Limb (tissue), 2 donors: ENCODE measurements at regions not wholly inside any gene's neighbourhood (a gene's known extent, or its start where the extent isn't known, plus 50 kb on each side); places are given as distances from the start of the nearest gene placed in this dataset.
"Not testable (repeated sequence)": the region's sequence is repeated elsewhere in the genome, so short reads cannot be mapped to it uniquely, and the experiment has no call there.

Source experiments
- DNase-seq, 2 donors: peaks; one replicate each; pipeline ENCODE4 v3.0.0-alpha.2; 2016; ENCODE audit errors: extremely low spot score in 2 of 2

- no peak for DNase-seq
Measured at GRCh38 chr5:119694284-119694683, 64.9 kb downstream of the FAM170A start.

DNA sequence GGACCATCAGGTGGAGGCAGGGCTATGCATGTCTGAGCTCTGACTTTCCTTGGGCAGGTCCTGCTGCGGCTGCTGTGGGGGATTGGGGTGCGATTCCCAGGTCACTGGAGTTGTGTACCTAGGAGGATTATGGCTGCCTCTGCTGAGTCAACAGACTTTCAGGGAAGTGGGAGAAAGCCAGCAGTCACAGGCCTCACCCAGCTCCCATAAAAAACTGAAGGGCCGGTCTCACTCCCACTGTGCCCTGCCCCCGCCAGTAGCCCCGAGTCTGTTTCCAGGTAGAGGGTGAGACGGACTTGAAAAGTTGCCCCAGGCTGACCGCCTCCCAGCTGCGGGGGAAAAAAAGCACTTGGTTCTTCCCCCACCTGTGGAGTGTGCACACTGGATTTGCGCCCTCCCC lies 76.7 kb downstream of the FAM170A start:
- no peak for DNase-seq

GRCh38 chr5:119708076-119708790 lies 78.9 kb downstream of the FAM170A start:
- no peak for DNase-seq

- DNase-seq: no peak
Measured at GRCh38 chr5:119721775-119722174, 92.4 kb downstream of the FAM170A start.

GRCh38 chr5:119725291-119725690 lies 95.9 kb downstream of the FAM170A start:
- DNase-seq: not testable (repeated sequence)

DNA sequence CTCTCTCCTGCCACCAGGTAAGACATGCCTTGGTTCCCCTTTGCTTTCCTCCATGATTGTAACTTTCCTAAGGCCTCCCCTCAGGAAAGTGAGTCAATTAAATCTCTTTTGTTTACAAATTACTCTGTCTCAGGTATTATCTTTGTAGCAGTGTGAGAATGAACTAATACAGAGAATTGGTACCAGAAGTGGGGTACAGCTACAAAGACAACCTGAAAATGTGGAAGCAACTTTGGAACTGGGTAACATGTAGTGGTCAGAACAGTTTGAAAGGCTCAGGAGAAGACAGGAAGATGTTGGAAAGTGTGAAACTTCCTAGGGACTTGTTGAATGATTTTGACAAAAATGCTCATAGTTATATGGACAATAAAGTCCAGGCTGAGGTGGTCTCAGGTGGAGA lies 97.2 kb downstream of the FAM170A start:
- no peak for DNase-seq

GRCh38 chr5:119740225-119740624 lies 110.9 kb downstream of the FAM170A start:
- DNase-seq: no peak

DNA sequence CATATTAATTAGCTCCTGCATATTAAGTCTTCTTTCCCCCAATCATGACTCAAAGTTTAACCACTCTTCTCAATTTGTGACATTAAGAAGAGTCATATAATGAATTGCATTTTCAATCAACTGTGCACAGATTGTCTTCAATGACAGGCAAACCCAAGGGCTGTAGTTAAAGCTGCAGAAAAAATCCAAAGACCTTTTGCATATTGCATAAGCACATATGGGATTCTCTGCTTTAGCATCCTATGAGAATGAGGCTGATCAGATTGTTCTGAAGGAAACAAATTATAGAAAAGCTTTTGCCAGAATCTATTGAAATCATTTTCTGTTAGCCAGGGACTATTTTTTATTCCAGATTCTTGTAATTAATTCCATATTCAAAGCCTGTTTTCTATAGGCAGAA lies 112.3 kb downstream of the FAM170A start:
- DNase-seq: no peak

- DNase-seq: no peak
Measured at GRCh38 chr5:119742311-119742710, 113.0 kb downstream of the FAM170A start.

DNA sequence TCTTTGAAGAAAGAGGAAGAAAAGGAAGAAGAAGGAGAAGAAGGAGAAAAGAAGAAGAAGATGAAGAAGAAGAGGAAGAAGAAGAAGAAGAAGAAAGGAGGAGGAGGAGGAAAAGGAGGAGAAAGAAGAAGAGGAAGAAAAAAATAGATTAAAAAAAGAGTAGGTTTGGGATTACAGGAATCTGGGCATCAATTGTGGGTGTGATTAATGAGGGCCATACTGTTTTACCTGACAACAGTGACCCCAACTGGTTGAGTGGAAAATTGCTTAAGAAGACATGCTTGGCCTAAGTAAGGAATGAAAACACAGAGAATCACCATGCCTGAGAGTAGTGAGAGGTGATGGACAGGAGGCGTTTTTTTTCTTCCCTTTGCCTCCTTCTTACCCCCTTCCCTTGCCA lies 114.6 kb downstream of the FAM170A start:
- no peak for DNase-seq

GRCh38 chr5:119745976-119746375 lies 116.6 kb downstream of the FAM170A start:
- DNase-seq: no peak

DNA sequence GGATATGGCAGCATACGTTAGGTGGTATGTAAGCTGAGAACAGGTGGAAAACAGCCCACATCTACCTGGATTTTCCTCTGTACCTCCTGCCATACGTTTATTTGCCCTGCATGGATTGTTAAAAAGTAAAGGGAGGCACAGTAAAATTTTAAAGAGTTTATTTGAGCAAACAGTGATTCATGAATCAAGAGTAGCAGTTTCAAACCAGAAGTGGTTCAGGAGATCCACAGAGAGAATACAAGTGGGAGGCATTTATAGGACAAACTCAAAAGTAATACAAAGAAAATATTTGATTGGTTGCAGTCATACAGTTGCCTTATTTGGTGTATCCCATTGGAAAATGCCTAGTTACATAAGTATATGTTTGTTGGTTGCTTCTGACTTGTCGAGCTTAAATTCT lies 117.6 kb downstream of the FAM170A start:
- no peak for DNase-seq

- no peak for DNase-seq
Measured at GRCh38 chr5:119750887-119751733, 121.8 kb downstream of the FAM170A start.

- DNase-seq: no peak
Measured at GRCh38 chr5:119751734-119752094, 122.4 kb downstream of the FAM170A start.

DNA sequence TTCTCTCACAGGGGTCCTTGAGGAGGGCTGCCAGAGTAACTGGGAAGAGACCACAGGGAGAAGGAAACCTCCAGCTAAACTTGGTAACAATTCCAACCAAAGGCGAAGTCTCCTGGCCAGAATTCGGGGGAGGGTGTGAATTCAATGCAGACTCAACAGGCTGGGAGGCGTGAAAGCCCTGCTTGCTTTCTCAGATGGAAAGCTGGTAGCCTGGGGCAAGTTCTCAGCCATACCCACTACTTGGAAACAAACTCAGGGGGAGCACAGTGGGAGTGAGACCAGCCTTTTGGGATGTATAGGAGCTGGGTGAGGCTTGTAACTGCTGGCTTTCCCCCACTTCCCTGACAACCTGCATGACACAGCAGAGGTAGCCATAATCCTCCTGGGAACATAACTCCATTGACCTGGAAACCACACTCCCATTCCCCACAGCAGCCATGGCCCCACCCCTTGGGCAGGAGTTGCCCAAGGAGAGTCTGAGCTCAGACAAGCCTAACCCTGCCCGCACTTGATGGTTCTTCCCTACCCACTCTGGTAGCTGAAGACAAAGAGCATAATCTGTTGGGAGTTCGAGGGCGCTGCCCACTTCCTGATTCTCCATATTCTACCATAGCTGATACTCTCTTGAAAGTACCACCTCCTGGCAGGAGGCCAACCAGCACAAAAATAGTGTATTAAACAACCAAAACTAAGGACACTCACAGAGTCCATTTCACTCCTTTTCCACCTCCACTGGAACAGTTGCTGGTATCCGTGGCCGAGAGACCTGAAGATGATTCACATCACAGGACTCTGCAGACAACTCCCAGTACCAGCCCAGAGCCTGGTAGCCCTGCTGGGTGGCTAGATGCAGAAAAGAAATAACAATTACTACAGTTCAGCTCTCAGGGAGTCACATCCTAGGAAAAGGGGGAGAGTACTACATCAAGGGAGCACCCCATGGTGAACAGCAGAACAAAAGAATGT lies 123.8 kb downstream of the FAM170A start:
- no peak for DNase-seq

GRCh38 chr5:119754825-119755224 lies 125.5 kb downstream of the FAM170A start:
- not testable (repeated sequence) for DNase-seq

DNA sequence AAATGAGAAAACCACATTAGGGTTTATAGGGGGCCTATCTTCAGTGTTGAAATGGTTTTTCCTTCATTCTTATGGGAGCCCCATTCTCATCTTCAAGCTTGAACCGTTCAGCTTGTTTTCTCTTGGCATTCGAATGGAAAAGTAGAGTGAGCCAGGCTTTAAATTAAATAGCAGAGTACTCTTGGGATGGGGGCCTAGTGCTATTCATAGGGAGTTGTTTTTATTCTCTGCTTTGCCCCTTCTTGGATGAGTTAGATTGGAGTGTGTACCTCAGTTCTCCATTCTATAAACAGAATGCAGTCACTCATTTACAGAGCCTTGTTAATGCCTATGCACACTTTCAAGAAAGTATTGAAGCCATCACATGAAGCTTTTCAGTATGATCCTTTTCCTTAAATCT lies 127.9 kb downstream of the FAM170A start:
- no peak for DNase-seq

DNA sequence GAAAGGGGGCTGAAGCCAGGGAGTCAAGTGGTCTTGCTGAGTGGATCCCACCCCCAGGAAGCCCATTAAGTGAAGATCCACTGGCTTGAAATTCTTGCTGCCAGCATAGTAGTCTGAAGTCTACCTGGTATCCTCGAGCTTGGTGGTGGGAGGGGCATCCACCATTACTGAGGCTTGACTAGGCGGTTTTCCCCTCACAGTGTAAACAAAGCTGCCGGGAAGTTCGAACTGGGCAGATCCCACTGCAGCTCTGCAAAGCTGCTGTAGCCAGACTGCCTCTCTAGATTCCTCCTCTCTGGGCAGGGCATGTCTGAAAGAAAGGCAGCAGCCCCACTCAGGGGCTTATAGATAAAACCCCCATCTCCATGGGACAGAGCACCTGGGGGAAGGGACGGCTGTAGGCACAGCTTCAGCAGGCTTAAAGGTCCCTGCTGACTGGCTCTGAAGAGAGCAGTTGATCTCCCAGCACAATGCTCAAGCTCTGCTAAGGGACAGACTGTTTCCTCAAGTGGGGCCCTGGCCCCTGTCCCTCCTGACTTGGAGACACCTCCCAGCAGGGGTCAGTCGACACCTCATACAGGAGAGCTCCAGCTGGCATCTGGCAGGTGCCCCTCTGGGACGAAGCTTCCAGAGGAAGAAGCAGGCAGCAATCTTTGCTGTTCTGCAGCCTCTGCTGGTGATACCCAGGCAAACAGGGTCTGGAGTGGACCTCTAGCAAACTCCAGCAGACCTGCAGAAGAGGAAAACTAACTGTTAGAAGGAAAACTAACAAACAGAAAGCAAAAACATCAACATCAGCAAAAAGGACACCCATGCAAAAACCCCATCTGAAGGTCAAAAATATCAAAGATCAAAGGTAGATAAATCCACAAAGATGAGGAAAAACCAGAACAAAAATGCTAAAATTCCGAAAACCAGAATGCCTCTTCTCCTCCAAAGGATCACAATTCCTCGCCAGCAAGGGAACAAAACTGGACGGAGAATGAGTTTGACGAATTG lies 140.6 kb downstream of the FAM170A start:
- DNase-seq: not testable (repeated sequence)

DNA sequence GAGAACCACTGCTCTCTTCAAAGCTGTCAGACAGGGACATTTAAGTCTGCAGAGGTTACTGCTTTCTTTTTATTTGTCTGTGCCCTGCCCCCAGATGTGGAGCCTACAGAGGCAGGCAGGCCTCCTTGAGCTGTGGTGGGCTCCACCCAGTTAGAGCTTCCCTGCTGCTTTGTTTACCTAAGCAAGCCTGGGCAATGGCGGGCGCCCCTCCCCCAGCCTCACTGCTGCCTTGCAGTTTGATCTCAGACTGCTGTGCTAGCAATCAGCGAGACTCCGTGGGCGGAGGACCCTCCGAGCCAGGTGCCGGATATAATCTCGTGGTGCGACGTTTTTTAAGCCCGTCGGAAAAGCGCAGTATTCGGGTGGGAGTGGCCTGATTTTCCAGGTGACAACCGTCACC lies 150.8 kb downstream of the FAM170A start:
- not testable (repeated sequence) for DNase-seq

- DNase-seq: no peak
Measured at GRCh38 chr5:119785057-119785456, 155.7 kb downstream of the FAM170A start.
